HEK293 (cell line): ENCODE measurements at regions not wholly inside any gene's neighbourhood (a gene's known extent, or its start where the extent isn't known, plus 50 kb on each side); places are given as distances from the start of the nearest gene placed in this dataset.

ENCODE experiments used
- MYNN ChIP-seq: fragments of 450-650 bp; formaldehyde crosslinking; IDR thresholded peaks from 2 replicates; pipeline ENCODE4 v1.5.1; 2016; ENCODE audit warnings: missing biosample characterization, missing genetic modification characterization, borderline replicate concordance
- ZBTB8A ChIP-seq: fragments of 450-650 bp; formaldehyde crosslinking; IDR thresholded peaks from 2 replicates; pipeline ENCODE4 v1.5.1; 2016; ENCODE audit warnings: missing biosample characterization, missing genetic modification characterization
- ZNF10 ChIP-seq: fragments of 450-650 bp; formaldehyde crosslinking; IDR thresholded peaks from 2 replicates; pipeline ENCODE4 v1.5.1; 2017; ENCODE audit warnings: missing biosample characterization, missing genetic modification characterization
- ZNF514 ChIP-seq: fragments of 450-650 bp; formaldehyde crosslinking; IDR thresholded peaks from 2 replicates; pipeline ENCODE4 v1.5.1; 2016; ENCODE audit warnings: missing biosample characterization, missing genetic modification characterization
- ZNF610 ChIP-seq: fragments of 450-650 bp; formaldehyde crosslinking; IDR thresholded peaks from 2 replicates; pipeline ENCODE4 v1.5.1; 2016; ENCODE audit warnings: missing biosample characterization, missing genetic modification characterization, borderline replicate concordance
- TF ChIP-seq, protein P1 (sequence below): fragments of 450-650 bp; formaldehyde crosslinking; IDR thresholded peaks from 2 replicates; pipeline ENCODE4 v1.5.1; 2016; ENCODE audit warnings: missing biosample characterization, missing genetic modification characterization

DNA sequence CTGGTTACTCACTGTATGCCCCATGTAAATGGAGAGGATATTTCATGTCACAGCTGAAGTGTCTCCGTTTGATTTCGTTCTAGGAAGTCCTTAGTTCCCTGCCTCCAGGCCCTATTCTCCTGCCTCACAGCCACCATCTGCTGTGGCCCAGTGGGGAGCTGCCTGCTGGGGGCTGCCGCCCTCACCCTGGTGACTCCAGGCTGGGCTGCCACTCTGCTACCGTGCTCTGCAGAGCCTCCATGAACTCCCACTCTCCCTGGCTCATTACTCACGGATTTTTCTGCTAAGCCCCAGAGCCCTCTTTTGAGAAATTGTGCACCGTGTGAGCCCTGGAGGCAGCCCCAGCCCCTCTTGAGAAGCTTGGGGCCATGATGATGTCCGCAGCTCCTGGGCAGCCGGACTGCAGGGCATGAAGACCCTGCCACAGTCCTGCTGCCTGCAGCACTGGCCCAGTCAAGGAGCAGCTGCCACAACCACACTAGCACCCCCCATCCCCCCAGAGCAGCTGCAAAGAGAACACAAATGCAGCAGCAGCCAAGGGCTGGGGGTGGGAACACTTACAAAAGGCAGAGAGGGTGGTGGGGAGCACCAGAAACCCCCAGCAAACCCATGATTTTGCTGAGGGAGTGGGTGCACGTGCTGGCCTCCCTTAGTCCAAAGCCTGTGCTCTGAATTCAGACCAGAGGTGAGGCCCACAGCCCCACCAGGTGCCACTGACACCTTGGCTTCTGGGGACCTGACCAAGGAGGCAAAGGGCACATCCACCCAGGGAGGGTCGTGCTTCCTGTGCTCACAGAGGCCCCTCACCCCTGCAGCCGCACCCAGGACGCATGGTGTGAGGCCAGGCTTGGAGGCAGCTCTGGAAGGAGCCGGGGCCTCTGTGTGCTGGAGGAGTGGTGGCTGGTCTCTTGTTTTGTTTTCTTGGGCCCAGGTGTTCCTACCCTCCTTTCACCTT lies 270.2 kb upstream of the RAB6C start:
- TF ChIP-seq, protein P1, sequence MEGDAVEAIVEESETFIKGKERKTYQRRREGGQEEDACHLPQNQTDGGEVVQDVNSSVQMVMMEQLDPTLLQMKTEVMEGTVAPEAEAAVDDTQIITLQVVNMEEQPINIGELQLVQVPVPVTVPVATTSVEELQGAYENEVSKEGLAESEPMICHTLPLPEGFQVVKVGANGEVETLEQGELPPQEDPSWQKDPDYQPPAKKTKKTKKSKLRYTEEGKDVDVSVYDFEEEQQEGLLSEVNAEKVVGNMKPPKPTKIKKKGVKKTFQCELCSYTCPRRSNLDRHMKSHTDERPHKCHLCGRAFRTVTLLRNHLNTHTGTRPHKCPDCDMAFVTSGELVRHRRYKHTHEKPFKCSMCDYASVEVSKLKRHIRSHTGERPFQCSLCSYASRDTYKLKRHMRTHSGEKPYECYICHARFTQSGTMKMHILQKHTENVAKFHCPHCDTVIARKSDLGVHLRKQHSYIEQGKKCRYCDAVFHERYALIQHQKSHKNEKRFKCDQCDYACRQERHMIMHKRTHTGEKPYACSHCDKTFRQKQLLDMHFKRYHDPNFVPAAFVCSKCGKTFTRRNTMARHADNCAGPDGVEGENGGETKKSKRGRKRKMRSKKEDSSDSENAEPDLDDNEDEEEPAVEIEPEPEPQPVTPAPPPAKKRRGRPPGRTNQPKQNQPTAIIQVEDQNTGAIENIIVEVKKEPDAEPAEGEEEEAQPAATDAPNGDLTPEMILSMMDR, result no peak
- TF ChIP-seq ZNF610 (tag by site-specific recombination), result no peak
- TF ChIP-seq MYNN (tag by site-specific recombination), result no peak
- no peak for TF ChIP-seq ZBTB8A (tag by site-specific recombination)
- TF ChIP-seq ZNF514, result no peak
- TF ChIP-seq ZNF10 (tag by site-specific recombination), result no peak
